T follicular helper cell (primary cell): ENCODE measurements at regions not wholly inside any gene's neighbourhood (a gene's known extent, or its start where the extent isn't known, plus 50 kb on each side); places are given as distances from the start of the nearest gene placed in this dataset.

Experiments used
- DNase-seq: peaks from one replicate; pipeline ENCODE4 v3.0.0-alpha.2; 2020; ENCODE audit warnings: low read depth

GRCh38 chr11:116557282-116557681, 215.5 kb downstream of the BUD13 start:
- no peak for DNase-seq

GRCh38 chr11:116556483-116556882, 216.3 kb downstream of the BUD13 start:
- DNase-seq = no peak

GRCh38 chr11:116553482-116553881, 219.3 kb downstream of the BUD13 start:
- no peak for DNase-seq

- DNase-seq = no peak
Observed at GRCh38 chr11:116551576-116551975, 221.2 kb downstream of the BUD13 start.

- no peak for DNase-seq
Observed at GRCh38 chr11:116548256-116548655, 224.5 kb downstream of the BUD13 start.

- no peak for DNase-seq
Observed at GRCh38 chr11:116547571-116547970, 225.2 kb downstream of the BUD13 start.

GRCh38 chr11:116545912-116546311, 226.9 kb downstream of the BUD13 start:
- no peak for DNase-seq

- DNase-seq = no peak
Observed at GRCh38 chr11:116544721-116545120, 228.1 kb downstream of the BUD13 start.

- no peak for DNase-seq
Observed at GRCh38 chr11:116543911-116544475, 228.8 kb downstream of the BUD13 start.

- DNase-seq = no peak
Observed at GRCh38 chr11:116543099-116543498, 229.7 kb downstream of the BUD13 start.

- DNase-seq = no peak
Observed at GRCh38 chr11:116542406-116542805, 230.4 kb downstream of the BUD13 start.

GRCh38 chr11:116541460-116541859, 231.3 kb downstream of the BUD13 start:
- DNase-seq = no peak

- DNase-seq = no peak
Observed at GRCh38 chr11:116540645-116541304, 232.0 kb downstream of the BUD13 start.

- DNase-seq = no peak
Observed at GRCh38 chr11:116539836-116540418, 232.9 kb downstream of the BUD13 start.

- DNase-seq = no peak
Observed at GRCh38 chr11:116539211-116539610, 233.6 kb downstream of the BUD13 start.

- no peak for DNase-seq
Observed at GRCh38 chr11:116538677-116539076, 234.1 kb downstream of the BUD13 start.

GRCh38 chr11:116537709-116538108, 235.1 kb downstream of the BUD13 start:
- DNase-seq = no peak

GRCh38 chr11:116537121-116537520, 235.7 kb downstream of the BUD13 start:
- no peak for DNase-seq

GRCh38 chr11:116536416-116536815, 236.4 kb downstream of the BUD13 start:
- no peak for DNase-seq

GRCh38 chr11:116535994-116536393, 236.8 kb downstream of the BUD13 start:
- no peak for DNase-seq

GRCh38 chr11:116535120-116535519, 237.7 kb downstream of the BUD13 start:
- DNase-seq = no peak

- no peak for DNase-seq
Observed at GRCh38 chr11:116534270-116534975, 238.4 kb downstream of the BUD13 start.
